Esophagus muscularis mucosa (tissue), 3 donors: ENCODE measurements at regions not wholly inside any gene's neighbourhood (a gene's known extent, or its start where the extent isn't known, plus 50 kb on each side); places are given as distances from the start of the nearest gene placed in this dataset.
"Not testable (repeated sequence)": the region's sequence is repeated elsewhere in the genome, so short reads cannot be mapped to it uniquely, and the experiment has no call there.

Experiments used
- EP300 ChIP-seq: sonication (generic); formaldehyde crosslinking; IDR thresholded peaks from one replicate; pipeline ENCODE4 v1.6.1; 2017; ENCODE audit warnings: antibody characterized with exemption
- TF ChIP-seq, protein P1 (sequence below), 3 experiments: fragments of 200-600 bp in 2 of 3; fragments of 450-650 bp in 1 of 3; sonication (generic) in 2 of 3; IDR thresholded peaks; one replicate each; pipeline ENCODE4 v1.5.1; 2017 to 2019; ENCODE audit warnings: antibody characterized with exemption in 3 of 3, mild to moderate bottlenecking in 2 of 3, moderate library complexity in 1 of 3

DNA sequence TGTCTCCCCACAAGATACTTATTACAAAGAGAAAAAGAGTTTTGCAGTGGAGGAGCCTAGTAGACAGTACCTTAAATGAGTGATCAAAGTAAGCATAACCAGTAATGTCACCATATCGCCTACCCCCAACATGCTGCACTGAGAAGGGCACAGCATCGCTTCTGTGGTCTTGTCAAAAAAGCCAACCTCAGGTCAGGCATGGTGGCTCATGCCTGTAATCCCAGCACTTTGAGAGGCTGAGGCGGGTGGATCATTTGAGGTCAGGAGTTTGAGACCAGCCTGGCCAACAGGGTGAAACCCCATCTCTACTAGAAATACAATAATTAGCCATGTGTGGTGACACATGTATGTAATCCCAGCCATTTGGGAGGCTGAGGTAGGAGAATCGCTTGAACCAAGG is 135.8 kb upstream of the PRICKLE2 start:
- TF ChIP-seq, protein P1, sequence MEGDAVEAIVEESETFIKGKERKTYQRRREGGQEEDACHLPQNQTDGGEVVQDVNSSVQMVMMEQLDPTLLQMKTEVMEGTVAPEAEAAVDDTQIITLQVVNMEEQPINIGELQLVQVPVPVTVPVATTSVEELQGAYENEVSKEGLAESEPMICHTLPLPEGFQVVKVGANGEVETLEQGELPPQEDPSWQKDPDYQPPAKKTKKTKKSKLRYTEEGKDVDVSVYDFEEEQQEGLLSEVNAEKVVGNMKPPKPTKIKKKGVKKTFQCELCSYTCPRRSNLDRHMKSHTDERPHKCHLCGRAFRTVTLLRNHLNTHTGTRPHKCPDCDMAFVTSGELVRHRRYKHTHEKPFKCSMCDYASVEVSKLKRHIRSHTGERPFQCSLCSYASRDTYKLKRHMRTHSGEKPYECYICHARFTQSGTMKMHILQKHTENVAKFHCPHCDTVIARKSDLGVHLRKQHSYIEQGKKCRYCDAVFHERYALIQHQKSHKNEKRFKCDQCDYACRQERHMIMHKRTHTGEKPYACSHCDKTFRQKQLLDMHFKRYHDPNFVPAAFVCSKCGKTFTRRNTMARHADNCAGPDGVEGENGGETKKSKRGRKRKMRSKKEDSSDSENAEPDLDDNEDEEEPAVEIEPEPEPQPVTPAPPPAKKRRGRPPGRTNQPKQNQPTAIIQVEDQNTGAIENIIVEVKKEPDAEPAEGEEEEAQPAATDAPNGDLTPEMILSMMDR (IDR thresholded peaks at IDR 0.05): not testable (repeated sequence)
- not testable (repeated sequence) for TF ChIP-seq EP300
